Natural killer cell (primary cell): ENCODE measurements at regions not wholly inside any gene's neighbourhood (a gene's known extent, or its start where the extent isn't known, plus 50 kb on each side); places are given as distances from the start of the nearest gene placed in this dataset.

Source experiments
- ATAC-seq, 3 donors: fragments of 150-1000 bp in 2 of 3; fragments of 200-7000 bp in 1 of 3; cut with Tn5 transposase; 1 replicate in 1 of 3; 2 replicates in 2 of 3; pipeline ENCODE4 v1.10.0; 2021; ENCODE audit warnings: mild to moderate bottlenecking in 2 of 3, moderate library complexity in 2 of 3
- DNase-seq, 2 donors: peaks; one replicate each; pipeline versions ENCODE4 v3.0.0 to v3.0.0-alpha.2; 2013 to 2021; ENCODE audit warnings: mixed read lengths in 1 of 2
- H3K27ac ChIP-seq: one replicate; pipeline ENCODE4 v1.5.1; 2013; ENCODE audit warnings: mild to moderate bottlenecking, low read length
- H3K27me3 ChIP-seq: one replicate; pipeline ENCODE4 v1.6.1; 2013; ENCODE audit warnings: low read length; ENCODE audit not compliant: control insufficient read depth, insufficient read depth
- H3K36me3 ChIP-seq: one replicate; pipeline ENCODE4 v1.6.1; 2013; ENCODE audit warnings: low read length; ENCODE audit not compliant: control insufficient read depth, insufficient read depth
- H3K4me1 ChIP-seq: one replicate; pipeline ENCODE4 v1.6.1; 2013; ENCODE audit warnings: low read length; ENCODE audit not compliant: control insufficient read depth, insufficient read depth
- H3K4me3 ChIP-seq: one replicate; pipeline ENCODE4 v1.5.1; 2013; ENCODE audit warnings: low read length
- H3K9me3 ChIP-seq: one replicate; pipeline ENCODE4 v1.6.1; 2013; ENCODE audit warnings: low read length; ENCODE audit not compliant: control insufficient read depth, insufficient read depth
- H3K27ac Mint-ChIP-seq, 2 donors: one replicate each; pipeline ENCODE4 v1.8.0; 2022; ENCODE audit warnings: mild to moderate bottlenecking in 2 of 2, mixed read lengths in 2 of 2, moderate library complexity in 1 of 2
- H3K27me3 Mint-ChIP-seq, 2 donors: one replicate each; pipeline ENCODE4 v1.8.0; 2022; ENCODE audit warnings: low read depth in 2 of 2, mixed read lengths in 2 of 2
- H3K36me3 Mint-ChIP-seq: one replicate; pipeline ENCODE4 v1.8.0; 2022; ENCODE audit warnings: mixed read lengths
- H3K4me1 Mint-ChIP-seq, 2 donors: one replicate each; pipeline ENCODE4 v1.8.0; 2022; ENCODE audit warnings: mixed read lengths in 2 of 2
- H3K4me3 Mint-ChIP-seq: one replicate; pipeline ENCODE4 v1.8.0; 2022; ENCODE audit warnings: mild to moderate bottlenecking, moderate library complexity, mixed read lengths
- H3K9me3 Mint-ChIP-seq, 2 donors: one replicate each; pipeline ENCODE4 v1.8.0; 2022; ENCODE audit warnings: mixed read lengths in 2 of 2
- CTCF ChIP-seq: fragments of 200-600 bp; IDR thresholded peaks from one replicate; pipeline ENCODE4 v1.8.0; 2022; ENCODE audit warnings: antibody characterized with exemption
- whole genome bisulfite sequencing: methylation state at CpG from one replicate; pipeline ENCODE4 v1.1.7; 2013; ENCODE audit warnings: missing lambda C conversion rate; ENCODE audit not compliant: insufficient coverage; 5-methylcytosine and 5-hydroxymethylcytosine counted together
- intact Hi-C: fragments of 100-400 bp; cut with micrococcal nuclease; formaldehyde crosslinking; loops from one replicate; pipeline ENCODE4 v1.14.2; 2022

- Histone ChIP-seq H3K27me3 (no peaks in the 10 kb centered on the region), H3K27ac (peak overlapping the region; percentile 56), H3K4me1 (peaks cover 7% of the 10 kb centered on the region), H3K4me3 (peak overlapping the region; percentile 36), H3K36me3 (no peaks in the 10 kb centered on the region), H3K9me3 (no peaks in the 10 kb centered on the region)
- no peak for TF ChIP-seq CTCF
- Mint-ChIP-seq H3K27ac (peak overlapping the region; percentile 78 to 87), H3K27me3 (peaks cover 0 to 2% of the 10 kb centered on the region in 2 donors), H3K9me3 (no peaks in the 10 kb centered on the region), H3K4me1 (peaks cover 17 to 18% of the 10 kb centered on the region in 2 donors), H3K4me3 (peak overlapping the region; percentile 86), H3K36me3 (no peaks in the 10 kb centered on the region)
- WGBS, result 50% methylated on average over 7 of the region's 8 CpGs
- ATAC-seq (peak; percentile 55 to 81 (median 68)), DNase-seq (peak in 1 of 2 donors; percentile 20)
- intact Hi-C loops, result no loop called here
Observed at GRCh38 chr3:141686466-141687291, 51.4 kb upstream of the RNF7 start.
